ENCODE measurements at regions not wholly inside any gene's neighbourhood (a gene's known extent, or its start where the extent isn't known, plus 50 kb on each side); places are given as distances from the start of the nearest gene placed in this dataset.

DNA sequence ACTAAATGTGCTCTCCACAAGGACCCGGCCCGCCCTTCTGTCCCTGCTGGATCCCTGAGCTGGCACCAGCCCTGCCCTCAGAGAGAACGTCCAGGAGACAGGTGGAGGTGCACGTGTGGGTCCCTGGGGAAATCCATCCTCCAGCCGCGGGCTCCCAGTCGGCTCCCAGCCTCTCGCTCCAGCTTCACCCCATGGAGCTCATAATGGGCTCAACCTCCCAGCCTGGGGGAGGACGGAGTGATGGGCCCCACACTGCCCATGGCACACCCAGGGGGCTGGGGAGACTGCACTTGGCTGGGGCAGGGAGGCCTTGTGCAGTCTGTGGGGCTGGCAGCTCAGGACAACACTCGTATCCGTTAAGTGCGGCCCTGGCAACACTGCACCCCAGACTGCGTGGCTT, 250.5 kb downstream of the TMEM121 start:
- Histone ChIP-seq H3K36me3 (ENCODE audit: control insufficient read depth in 4 of 4, insufficient read depth in 3 of 4, low read depth in 1 of 4, low read length in 3 of 4) (no peaks in the 10 kb centered on the region), H3K9me3 (ENCODE audit: control insufficient read depth in 4 of 4, low read length in 3 of 4) (peaks cover 3 to 13% (median 11%) of the 10 kb centered on the region in 4 donors), H3K4me1 (ENCODE audit: control insufficient read depth in 4 of 4, insufficient read depth in 4 of 4, low read length in 3 of 4) (peaks cover 0 to under 1% (median 0%) of the 10 kb centered on the region in 4 donors), H3K9ac (ENCODE audit: low read depth in 1 of 2, low read length in 2 of 2) (no peak overlapping the region), H3K27ac (ENCODE audit: low read depth in 1 of 2, low read length in 2 of 2) (no peak overlapping the region), H3K27me3 (ENCODE audit: control insufficient read depth in 4 of 4, insufficient read depth in 4 of 4, low read length in 3 of 4) (no peaks in the 10 kb centered on the region), H3K4me3 (ENCODE audit: low read depth in 1 of 3, low read length in 3 of 3) (no peak overlapping the region)
- TF ChIP-seq, protein P1, sequence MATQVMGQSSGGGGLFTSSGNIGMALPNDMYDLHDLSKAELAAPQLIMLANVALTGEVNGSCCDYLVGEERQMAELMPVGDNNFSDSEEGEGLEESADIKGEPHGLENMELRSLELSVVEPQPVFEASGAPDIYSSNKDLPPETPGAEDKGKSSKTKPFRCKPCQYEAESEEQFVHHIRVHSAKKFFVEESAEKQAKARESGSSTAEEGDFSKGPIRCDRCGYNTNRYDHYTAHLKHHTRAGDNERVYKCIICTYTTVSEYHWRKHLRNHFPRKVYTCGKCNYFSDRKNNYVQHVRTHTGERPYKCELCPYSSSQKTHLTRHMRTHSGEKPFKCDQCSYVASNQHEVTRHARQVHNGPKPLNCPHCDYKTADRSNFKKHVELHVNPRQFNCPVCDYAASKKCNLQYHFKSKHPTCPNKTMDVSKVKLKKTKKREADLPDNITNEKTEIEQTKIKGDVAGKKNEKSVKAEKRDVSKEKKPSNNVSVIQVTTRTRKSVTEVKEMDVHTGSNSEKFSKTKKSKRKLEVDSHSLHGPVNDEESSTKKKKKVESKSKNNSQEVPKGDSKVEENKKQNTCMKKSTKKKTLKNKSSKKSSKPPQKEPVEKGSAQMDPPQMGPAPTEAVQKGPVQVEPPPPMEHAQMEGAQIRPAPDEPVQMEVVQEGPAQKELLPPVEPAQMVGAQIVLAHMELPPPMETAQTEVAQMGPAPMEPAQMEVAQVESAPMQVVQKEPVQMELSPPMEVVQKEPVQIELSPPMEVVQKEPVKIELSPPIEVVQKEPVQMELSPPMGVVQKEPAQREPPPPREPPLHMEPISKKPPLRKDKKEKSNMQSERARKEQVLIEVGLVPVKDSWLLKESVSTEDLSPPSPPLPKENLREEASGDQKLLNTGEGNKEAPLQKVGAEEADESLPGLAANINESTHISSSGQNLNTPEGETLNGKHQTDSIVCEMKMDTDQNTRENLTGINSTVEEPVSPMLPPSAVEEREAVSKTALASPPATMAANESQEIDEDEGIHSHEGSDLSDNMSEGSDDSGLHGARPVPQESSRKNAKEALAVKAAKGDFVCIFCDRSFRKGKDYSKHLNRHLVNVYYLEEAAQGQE (IDR thresholded peaks at IDR 0.05) = no peak
- TF ChIP-seq EGR1 (IDR thresholded peaks at IDR 0.05; ENCODE audit: low read depth in 2 of 2) = no peak
- TF ChIP-seq JUND (IDR thresholded peaks at IDR 0.05) = no peak
- TF ChIP-seq, protein P2, sequence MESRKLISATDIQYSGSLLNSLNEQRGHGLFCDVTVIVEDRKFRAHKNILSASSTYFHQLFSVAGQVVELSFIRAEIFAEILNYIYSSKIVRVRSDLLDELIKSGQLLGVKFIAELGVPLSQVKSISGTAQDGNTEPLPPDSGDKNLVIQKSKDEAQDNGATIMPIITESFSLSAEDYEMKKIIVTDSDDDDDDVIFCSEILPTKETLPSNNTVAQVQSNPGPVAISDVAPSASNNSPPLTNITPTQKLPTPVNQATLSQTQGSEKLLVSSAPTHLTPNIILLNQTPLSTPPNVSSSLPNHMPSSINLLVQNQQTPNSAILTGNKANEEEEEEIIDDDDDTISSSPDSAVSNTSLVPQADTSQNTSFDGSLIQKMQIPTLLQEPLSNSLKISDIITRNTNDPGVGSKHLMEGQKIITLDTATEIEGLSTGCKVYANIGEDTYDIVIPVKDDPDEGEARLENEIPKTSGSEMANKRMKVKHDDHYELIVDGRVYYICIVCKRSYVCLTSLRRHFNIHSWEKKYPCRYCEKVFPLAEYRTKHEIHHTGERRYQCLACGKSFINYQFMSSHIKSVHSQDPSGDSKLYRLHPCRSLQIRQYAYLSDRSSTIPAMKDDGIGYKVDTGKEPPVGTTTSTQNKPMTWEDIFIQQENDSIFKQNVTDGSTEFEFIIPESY (IDR thresholded peaks at IDR 0.05) = no peak
- TF ChIP-seq HNF4G (IDR thresholded peaks at IDR 0.05) = no peak
- TF ChIP-seq, protein P3, sequence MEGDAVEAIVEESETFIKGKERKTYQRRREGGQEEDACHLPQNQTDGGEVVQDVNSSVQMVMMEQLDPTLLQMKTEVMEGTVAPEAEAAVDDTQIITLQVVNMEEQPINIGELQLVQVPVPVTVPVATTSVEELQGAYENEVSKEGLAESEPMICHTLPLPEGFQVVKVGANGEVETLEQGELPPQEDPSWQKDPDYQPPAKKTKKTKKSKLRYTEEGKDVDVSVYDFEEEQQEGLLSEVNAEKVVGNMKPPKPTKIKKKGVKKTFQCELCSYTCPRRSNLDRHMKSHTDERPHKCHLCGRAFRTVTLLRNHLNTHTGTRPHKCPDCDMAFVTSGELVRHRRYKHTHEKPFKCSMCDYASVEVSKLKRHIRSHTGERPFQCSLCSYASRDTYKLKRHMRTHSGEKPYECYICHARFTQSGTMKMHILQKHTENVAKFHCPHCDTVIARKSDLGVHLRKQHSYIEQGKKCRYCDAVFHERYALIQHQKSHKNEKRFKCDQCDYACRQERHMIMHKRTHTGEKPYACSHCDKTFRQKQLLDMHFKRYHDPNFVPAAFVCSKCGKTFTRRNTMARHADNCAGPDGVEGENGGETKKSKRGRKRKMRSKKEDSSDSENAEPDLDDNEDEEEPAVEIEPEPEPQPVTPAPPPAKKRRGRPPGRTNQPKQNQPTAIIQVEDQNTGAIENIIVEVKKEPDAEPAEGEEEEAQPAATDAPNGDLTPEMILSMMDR (IDR thresholded peaks at IDR 0.05; ENCODE audit: low read depth, low read length, missing input control) = no peak
- no peak for TF ChIP-seq GABPA (IDR thresholded peaks at IDR 0.05 in 1 of 2, conservative IDR thresholded peaks at IDR 0.05 in 1 of 2)
- TF ChIP-seq SP1 (IDR thresholded peaks at IDR 0.05) = no peak
- TF ChIP-seq YY1 (IDR thresholded peaks at IDR 0.05) = no peak
- no peak for TF ChIP-seq FOXA1 (IDR thresholded peaks at IDR 0.05)
- TF ChIP-seq RAD21 (IDR thresholded peaks at IDR 0.05) = no peak
- TF ChIP-seq FOXA2 (IDR thresholded peaks at IDR 0.05) = no peak
- TF ChIP-seq, protein P4, sequence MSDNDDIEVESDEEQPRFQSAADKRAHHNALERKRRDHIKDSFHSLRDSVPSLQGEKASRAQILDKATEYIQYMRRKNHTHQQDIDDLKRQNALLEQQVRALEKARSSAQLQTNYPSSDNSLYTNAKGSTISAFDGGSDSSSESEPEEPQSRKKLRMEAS (IDR thresholded peaks at IDR 0.05) = no peak
- TF ChIP-seq HNF4A (conservative IDR thresholded peaks at IDR 0.05) = no peak
- TF ChIP-seq, protein P5, sequence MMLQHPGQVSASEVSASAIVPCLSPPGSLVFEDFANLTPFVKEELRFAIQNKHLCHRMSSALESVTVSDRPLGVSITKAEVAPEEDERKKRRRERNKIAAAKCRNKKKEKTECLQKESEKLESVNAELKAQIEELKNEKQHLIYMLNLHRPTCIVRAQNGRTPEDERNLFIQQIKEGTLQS (IDR thresholded peaks at IDR 0.05) = no peak
- TF ChIP-seq RXRA (IDR thresholded peaks at IDR 0.05) = no peak
- no peak for DNase-seq (ENCODE audit: low spot score)
- 90% methylated on average over 13 of the region's 13 CpGs for WGBS

DNA sequence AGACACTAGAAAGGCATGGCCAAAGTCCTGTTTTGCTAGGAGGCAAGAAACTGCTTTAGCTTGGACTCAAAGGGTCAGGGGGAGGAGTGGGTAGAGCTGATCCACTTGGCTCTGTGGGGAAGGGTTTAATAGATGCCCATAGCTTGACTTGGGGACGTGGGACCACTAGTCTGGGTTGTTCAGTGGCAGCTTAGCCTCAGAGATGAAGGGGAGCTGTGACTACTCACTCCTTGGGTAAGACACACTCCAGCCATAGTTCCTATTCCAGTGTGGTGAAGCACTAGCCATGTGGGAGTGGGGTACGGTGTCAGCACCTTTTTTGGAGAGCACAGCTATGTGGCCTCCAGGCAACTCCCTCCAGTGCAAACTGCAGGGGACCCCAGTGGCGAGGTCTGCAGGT, 257.3 kb downstream of the TMEM121 start:
- Histone ChIP-seq H3K27me3 (ENCODE audit: control insufficient read depth in 4 of 4, insufficient read depth in 4 of 4, low read length in 3 of 4) (no peaks in the 10 kb centered on the region), H3K9ac (ENCODE audit: low read depth in 1 of 2, low read length in 2 of 2) (no peak overlapping the region), H3K27ac (ENCODE audit: low read depth in 1 of 2, low read length in 2 of 2) (no peak overlapping the region), H3K36me3 (ENCODE audit: control insufficient read depth in 4 of 4, insufficient read depth in 3 of 4, low read depth in 1 of 4, low read length in 3 of 4) (no peaks in the 10 kb centered on the region), H3K4me1 (ENCODE audit: control insufficient read depth in 4 of 4, insufficient read depth in 4 of 4, low read length in 3 of 4) (no peaks in the 10 kb centered on the region), H3K4me3 (ENCODE audit: low read depth in 1 of 3, low read length in 3 of 3) (no peak overlapping the region), H3K9me3 (ENCODE audit: control insufficient read depth in 4 of 4, low read length in 3 of 4) (peaks cover 2 to 20% (median 14%) of the 10 kb centered on the region in 4 donors)
- WGBS = 53% methylated on average over 3 of the region's 3 CpGs
- TF ChIP-seq FOXA1 (IDR thresholded peaks at IDR 0.05) (no peak), JUND (IDR thresholded peaks at IDR 0.05) (no peak), GABPA (IDR thresholded peaks at IDR 0.05 in 1 of 2, conservative IDR thresholded peaks at IDR 0.05 in 1 of 2) (no peak), FOXA2 (IDR thresholded peaks at IDR 0.05) (no peak), RXRA (IDR thresholded peaks at IDR 0.05) (no peak), NR2F2 (IDR thresholded peaks at IDR 0.05) (no peak), RAD21 (IDR thresholded peaks at IDR 0.05) (no peak)
- TF ChIP-seq, protein P4 (IDR thresholded peaks at IDR 0.05) = no peak
- no peak for DNase-seq (ENCODE audit: low spot score)
